ENCODE measurements at regions not wholly inside any gene's neighbourhood (a gene's known extent, or its start where the extent isn't known, plus 50 kb on each side); places are given as distances from the start of the nearest gene placed in this dataset.
"Not testable (repeated sequence)": the region's sequence is repeated elsewhere in the genome, so short reads cannot be mapped to it uniquely, and the experiment has no call there.

- peaks cover 0 to 5% of the 10 kb centered on the region in 2 donors for H3K36me3 Mint-ChIP-seq
Measured at GRCh38 chr22:25281675-25282345, 62.4 kb downstream of the CRYBB2 start.

GRCh38 chr22:25282346-25282670, 62.9 kb downstream of the CRYBB2 start:
- peaks cover 0 to 5% of the 10 kb centered on the region in 2 donors for H3K36me3 Mint-ChIP-seq
- DNase-seq (ENCODE audit: low spot score in 2 of 2) (no peak), ATAC-seq (no peak)
- H3K27ac Mint-ChIP-seq, result no peak overlapping the region
- H3K9me3 Mint-ChIP-seq, result no peaks in the 10 kb centered on the region

More at GRCh38 chr22:25281675-25282345, 62.4 kb downstream of the CRYBB2 start:
- ATAC-seq (no peak), DNase-seq (ENCODE audit: low spot score in 2 of 2) (no peak)
- Mint-ChIP-seq H3K27ac (no peak overlapping the region), H3K9me3 (no peaks in the 10 kb centered on the region)

- ATAC-seq (no peak), DNase-seq (ENCODE audit: low spot score in 2 of 2) (peak in 1 of 2 donors; percentile 3)
- H3K9me3 Mint-ChIP-seq, result no peaks in the 10 kb centered on the region
- peaks cover 0 to 5% of the 10 kb centered on the region in 2 donors for H3K36me3 Mint-ChIP-seq
- H3K27ac Mint-ChIP-seq, result no peak overlapping the region
Measured at GRCh38 chr22:25282671-25283561, 63.5 kb downstream of the CRYBB2 start.

GRCh38 chr22:25288481-25288880, 69.0 kb downstream of the CRYBB2 start:
- H3K36me3 Mint-ChIP-seq; H3K9me3 Mint-ChIP-seq; H3K27ac Mint-ChIP-seq; DNase-seq (ENCODE audit: low spot score in 2 of 2); ATAC-seq: not testable (repeated sequence)

GRCh38 chr22:25301912-25302311, 82.5 kb downstream of the CRYBB2 start:
- not testable (repeated sequence) for H3K36me3 Mint-ChIP-seq; ATAC-seq; H3K27ac Mint-ChIP-seq; H3K9me3 Mint-ChIP-seq; DNase-seq (ENCODE audit: low spot score in 2 of 2)

GRCh38 chr22:25309586-25309985, 90.1 kb downstream of the CRYBB2 start:
- DNase-seq (ENCODE audit: low spot score in 2 of 2); H3K27ac Mint-ChIP-seq; ATAC-seq; H3K9me3 Mint-ChIP-seq; H3K36me3 Mint-ChIP-seq: not testable (repeated sequence)

- ATAC-seq; H3K27ac Mint-ChIP-seq; H3K9me3 Mint-ChIP-seq; H3K36me3 Mint-ChIP-seq; DNase-seq (ENCODE audit: low spot score in 2 of 2): not testable (repeated sequence)
Measured at GRCh38 chr22:25311924-25312323, 92.5 kb downstream of the CRYBB2 start.

- ATAC-seq, result no peak
Measured at GRCh38 chr22:25318081-25318823, 98.8 kb downstream of the CRYBB2 start.

GRCh38 chr22:25327018-25327755, 107.7 kb downstream of the CRYBB2 start:
- DNase-seq (ENCODE audit: low spot score in 2 of 2) (no peak), ATAC-seq (no peak)
- peak overlapping the region in 1 of 2 donors; percentile 22 for H3K27ac Mint-ChIP-seq
- no peaks in the 10 kb centered on the region for H3K36me3 Mint-ChIP-seq
- no peaks in the 10 kb centered on the region for H3K9me3 Mint-ChIP-seq

More at GRCh38 chr22:25318081-25318823, 98.8 kb downstream of the CRYBB2 start:
- H3K36me3 Mint-ChIP-seq, result no peaks in the 10 kb centered on the region
- H3K9me3 Mint-ChIP-seq, result no peaks in the 10 kb centered on the region
- DNase-seq (ENCODE audit: low spot score in 2 of 2), result no peak
- peak overlapping the region in 1 of 2 donors; percentile 53 for H3K27ac Mint-ChIP-seq

GRCh38 chr22:25331050-25331449, 111.6 kb downstream of the CRYBB2 start:
- H3K9me3 Mint-ChIP-seq, result no peaks in the 10 kb centered on the region
- no peak overlapping the region for H3K27ac Mint-ChIP-seq
- ATAC-seq, result no peak
- H3K36me3 Mint-ChIP-seq, result peaks cover 0 to 7% of the 10 kb centered on the region in 2 donors
- DNase-seq (ENCODE audit: low spot score in 2 of 2), result no peak

- H3K27ac Mint-ChIP-seq; ATAC-seq; H3K9me3 Mint-ChIP-seq; H3K36me3 Mint-ChIP-seq; DNase-seq (ENCODE audit: low spot score in 2 of 2): not testable (repeated sequence)
Measured at GRCh38 chr22:25331911-25332310, 112.5 kb downstream of the CRYBB2 start.

- peaks cover 0 to 6% of the 10 kb centered on the region in 2 donors for H3K9me3 Mint-ChIP-seq
- peaks cover 5 to 12% of the 10 kb centered on the region in 2 donors for H3K36me3 Mint-ChIP-seq
- DNase-seq (ENCODE audit: low spot score in 2 of 2), result no peak
- ATAC-seq, result no peak
- H3K27ac Mint-ChIP-seq, result peak overlapping the region in 1 of 2 donors; percentile 62
Measured at GRCh38 chr22:25332386-25332785, 112.9 kb downstream of the CRYBB2 start.

GRCh38 chr22:25334162-25334490, 114.7 kb downstream of the CRYBB2 start:
- Mint-ChIP-seq H3K36me3 (peaks cover 6 to 22% of the 10 kb centered on the region in 2 donors), H3K27ac (no peak overlapping the region), H3K9me3 (peaks cover 0 to 15% of the 10 kb centered on the region in 2 donors)
- peak; percentile 59 to 79 for DNase-seq (ENCODE audit: low spot score in 2 of 2)
- peak; percentile 81 to 86 for ATAC-seq

- H3K27ac Mint-ChIP-seq; ATAC-seq; DNase-seq (ENCODE audit: low spot score in 2 of 2): not testable (repeated sequence)
- Mint-ChIP-seq H3K36me3 (peaks cover 6 to 25% of the 10 kb centered on the region in 2 donors), H3K9me3 (peaks cover 2 to 18% of the 10 kb centered on the region in 2 donors)
Measured at GRCh38 chr22:25334631-25335030, 115.2 kb downstream of the CRYBB2 start.

GRCh38 chr22:25335276-25335675, 115.8 kb downstream of the CRYBB2 start:
- peaks cover 5 to 21% of the 10 kb centered on the region in 2 donors for H3K9me3 Mint-ChIP-seq
- ATAC-seq (peak; percentile 37 to 46), DNase-seq (ENCODE audit: low spot score in 2 of 2) (peak in 1 of 2 donors; percentile 4)
- H3K36me3 Mint-ChIP-seq, result peaks cover 6 to 29% of the 10 kb centered on the region in 2 donors
- H3K27ac Mint-ChIP-seq, result not testable (repeated sequence)

GRCh38 chr22:25340536-25340935, 121.1 kb downstream of the CRYBB2 start:
- ATAC-seq; DNase-seq (ENCODE audit: low spot score in 2 of 2); H3K27ac Mint-ChIP-seq: not testable (repeated sequence)
- Mint-ChIP-seq H3K9me3 (peaks cover 11 to 26% of the 10 kb centered on the region in 2 donors), H3K36me3 (peaks cover 13 to 31% of the 10 kb centered on the region in 2 donors)
